ENCODE measurements at regions not wholly inside any gene's neighbourhood (a gene's known extent, or its start where the extent isn't known, plus 50 kb on each side); places are given as distances from the start of the nearest gene placed in this dataset.

- TF ChIP-seq SPI1 (IDR thresholded peaks at IDR 0.05; ENCODE audit: low read depth, low read length): no peak
- TF ChIP-seq TAF1 (IDR thresholded peaks at IDR 0.05; ENCODE audit: low read depth, low read length): no peak
- no peak for TF ChIP-seq POLR2A (IDR thresholded peaks at IDR 0.05; ENCODE audit: low read depth, low read length)
- TF ChIP-seq POLR2AphosphoS5 (IDR thresholded peaks at IDR 0.05; ENCODE audit: low read depth, low read length): no peak
- no peak for TF ChIP-seq POU2F2 (IDR thresholded peaks at IDR 0.05; ENCODE audit: low read depth, low read length)
These were observed 230.3 kb downstream of the ATG4C start for GRCh38 chr1:63014267-63014666.

All from GM12891 (cell line).